Fibroblast of lung (primary cell): ENCODE measurements at regions not wholly inside any gene's neighbourhood (a gene's known extent, or its start where the extent isn't known, plus 50 kb on each side); places are given as distances from the start of the nearest gene placed in this dataset.

Experiments used
- CTCF ChIP-seq, 2 donors: IDR thresholded peaks in 1 of 2; conservative IDR thresholded peaks in 1 of 2; 1 replicate in 1 of 2; 2 replicates in 1 of 2; pipeline ENCODE4 v1.5.1; 2011 to 2012; ENCODE audit warnings: low read length in 2 of 2, control low read depth in 1 of 2, inconsistent platforms in 1 of 2, low read depth in 1 of 2, mild to moderate bottlenecking in 1 of 2
- EZH2 ChIP-seq: IDR thresholded peaks from 2 replicates; pipeline ENCODE4 v1.5.1; 2012; ENCODE audit warnings: low read length, control low read depth, mild to moderate bottlenecking; ENCODE audit errors: missing control alignments

- TF ChIP-seq CTCF (conservative IDR thresholded peaks at IDR 0.05 in 1 of 2, IDR thresholded peaks at IDR 0.05 in 1 of 2; ENCODE audit: low read depth in 1 of 2, low read length in 2 of 2) (no peak), EZH2 (no peak)
Observed at GRCh38 chr6:112603726-112604125, 256.6 kb downstream of the RFPL4B start.
